PC-9 (cell line): ENCODE measurements at regions not wholly inside any gene's neighbourhood (a gene's known extent, or its start where the extent isn't known, plus 50 kb on each side); places are given as distances from the start of the nearest gene placed in this dataset.

Experiments used
- BruUV-seq: library from RNA; stranded (reverse); fragments of 400-500 nt; replicated peaks from 2 replicates; lab custom pipeline; 2021; lab: Mats Ljungman, UMichigan
- CTCF ChIA-PET: fragments of 300-600 bp; sonication (Branson Sonifier 250); formaldehyde crosslinking; loops from one replicate; lab custom pipeline; 2022; ENCODE audit warnings: antibody characterized with exemption; lab: Charles Lee
- POLR2A ChIA-PET: fragments of 300-600 bp; sonication (Branson Sonifier 250); formaldehyde crosslinking; loops from one replicate; lab custom pipeline; 2022; ENCODE audit warnings: antibody characterized with exemption; ENCODE audit not compliant: unreplicated experiment; lab: Charles Lee
- DNase-seq, 2 experiments: peaks; one replicate each; pipeline versions ENCODE4 v3.0.0 to v3.0.0-alpha.2; 2015 to 2022; ENCODE audit warnings: mixed read lengths in 1 of 2
- H2AFZ ChIP-seq: fragments of 200-600 bp; sonication (generic); 2 replicates; pipeline ENCODE4 v1.8.1; 2017; ENCODE audit warnings: antibody characterized with exemption
- H3F3A ChIP-seq: fragments of 200-600 bp; sonication (generic); 2 replicates; pipeline ENCODE4 v1.8.1; 2017; ENCODE audit warnings: antibody characterized with exemption, mild to moderate bottlenecking, low read depth; ENCODE audit not compliant: insufficient read depth
- H3K27ac ChIP-seq: fragments of 200-600 bp; sonication (generic); 2 replicates; pipeline ENCODE4 v1.6.1; 2016; ENCODE audit warnings: mixed run types
- H3K27me3 ChIP-seq: fragments of 200-600 bp; sonication (generic); 2 replicates; pipeline ENCODE4 v1.6.1; 2016; ENCODE audit warnings: low read depth, mixed run types; ENCODE audit not compliant: insufficient read depth
- H3K36me3 ChIP-seq: fragments of 200-600 bp; sonication (generic); 2 replicates; pipeline ENCODE4 v1.6.1; 2016; ENCODE audit warnings: low read depth, mixed run types
- H3K4me1 ChIP-seq: fragments of 200-600 bp; sonication (generic); replicated peaks from 2 replicates; pipeline ENCODE4 v1.6.1; 2016; ENCODE audit warnings: mixed run types; ENCODE audit not compliant: insufficient read depth
- H3K4me2 ChIP-seq: fragments of 200-600 bp; sonication (generic); 2 replicates; pipeline ENCODE4 v1.6.1; 2017; ENCODE audit warnings: mixed run types
- H3K4me3 ChIP-seq: fragments of 200-600 bp; sonication (generic); 2 replicates; pipeline ENCODE4 v1.6.1; 2016; ENCODE audit warnings: mixed run types
- H3K79me2 ChIP-seq: fragments of 200-600 bp; sonication (generic); 2 replicates; pipeline ENCODE4 v1.6.1; 2017; ENCODE audit warnings: low read depth, mixed run types
- H3K9me2 ChIP-seq: fragments of 200-600 bp; sonication (generic); 2 replicates; pipeline ENCODE4 v1.8.1; 2017; ENCODE audit warnings: mild to moderate bottlenecking; ENCODE audit not compliant: insufficient read depth
- H3K9me3 ChIP-seq: fragments of 200-600 bp; sonication (generic); 2 replicates; pipeline ENCODE4 v1.8.1; 2016; ENCODE audit warnings: low read depth; ENCODE audit not compliant: insufficient read depth
- H4K20me1 ChIP-seq: fragments of 200-600 bp; sonication (generic); 2 replicates; pipeline ENCODE4 v1.8.1; 2017; ENCODE audit not compliant: insufficient read depth
- CTCF ChIP-seq: fragments of 200-600 bp; sonication (generic); conservative IDR thresholded peaks from 2 replicates; pipeline ENCODE4 v1.6.1; 2017; ENCODE audit warnings: mixed run types, antibody characterized with exemption, mild to moderate bottlenecking, moderate library complexity
- EZH2 ChIP-seq: fragments of 200-600 bp; sonication (generic); IDR thresholded peaks from 2 replicates; pipeline ENCODE4 v1.8.0; 2017; ENCODE audit warnings: antibody characterized with exemption, low read depth
- intact Hi-C: fragments of 100-400 bp; cut with micrococcal nuclease; formaldehyde crosslinking; loops from one replicate; pipeline ENCODE4 v1.10.0; 2022; ENCODE audit not compliant: unreplicated experiment

GRCh38 chr20:21653628-21654027, 51.8 kb upstream of the PAX1 start:
- TF ChIP-seq EZH2 (no peak), CTCF (no peak)
- ChIA-PET POLR2A (no interaction called here), CTCF (no interaction called here)

GRCh38 chr20:21643417-21643816, 62.0 kb upstream of the PAX1 start:
- H2AFZ ChIP-seq: no peak overlapping the region
- no peak overlapping the region for H3K4me2 ChIP-seq
- intact Hi-C loops: loop anchor here (10.0 kb wide), 1 partner anchor 461 kb away; no protein-coding TSS in a partner anchor
- H4K20me1 ChIP-seq: no peaks in the 10 kb centered on the region
- no peaks in the 10 kb centered on the region for H3F3A ChIP-seq
- no peaks in the 10 kb centered on the region for H3K4me1 ChIP-seq
- ChIA-PET CTCF (no interaction called here), POLR2A (no interaction called here)
- H3K27me3 ChIP-seq: peaks cover 10% of the 10 kb centered on the region
- no peak overlapping the region for H3K4me3 ChIP-seq
- no TSS peak for BruUV-seq
- DNase-seq: no peak
- no peaks in the 10 kb centered on the region for H3K9me2 ChIP-seq
- H3K27ac ChIP-seq: no peak overlapping the region
- H3K36me3 ChIP-seq: no peaks in the 10 kb centered on the region
- no peaks in the 10 kb centered on the region for H3K9me3 ChIP-seq
- no peaks in the 10 kb centered on the region for H3K79me2 ChIP-seq
- TF ChIP-seq CTCF (no peak), EZH2 (no peak)

More at GRCh38 chr20:21653628-21654027, 51.8 kb upstream of the PAX1 start:
- Histone ChIP-seq H3F3A (no peaks in the 10 kb centered on the region), H3K9me3 (no peaks in the 10 kb centered on the region), H3K4me3 (no peak overlapping the region), H3K4me1 (no peaks in the 10 kb centered on the region), H2AFZ (no peak overlapping the region), H3K36me3 (no peaks in the 10 kb centered on the region), H4K20me1 (no peaks in the 10 kb centered on the region), H3K9me2 (no peaks in the 10 kb centered on the region), H3K27me3 (peaks cover 52% of the 10 kb centered on the region), H3K4me2 (no peak overlapping the region), H3K79me2 (no peaks in the 10 kb centered on the region), H3K27ac (no peak overlapping the region)
- BruUV-seq: no TSS peak
- no peak for DNase-seq
- intact Hi-C loops: no loop called here

GRCh38 chr20:21640556-21640955, 64.9 kb upstream of the PAX1 start:
- peak in 1 of 2 experiments; percentile 8 for DNase-seq
- Histone ChIP-seq H3K36me3 (no peaks in the 10 kb centered on the region), H3K4me1 (no peaks in the 10 kb centered on the region), H3K9me3 (no peaks in the 10 kb centered on the region), H4K20me1 (no peaks in the 10 kb centered on the region), H3K9me2 (no peaks in the 10 kb centered on the region), H3K4me2 (no peak overlapping the region), H3F3A (no peaks in the 10 kb centered on the region), H3K27me3 (peaks cover 10% of the 10 kb centered on the region), H3K27ac (no peak overlapping the region), H3K4me3 (no peak overlapping the region), H3K79me2 (no peaks in the 10 kb centered on the region), H2AFZ (no peak overlapping the region)
- ChIA-PET CTCF (interaction anchor here (0.5 kb wide), 1 partner anchor 672 kb away, joined by 6 read pairs; no protein-coding TSS in a partner anchor), POLR2A (no interaction called here)
- TF ChIP-seq CTCF: peak; percentile 45; the same call in 1 of the 2 replicates
- no peak for TF ChIP-seq EZH2
- intact Hi-C loops: loop anchor here (10.0 kb wide), 1 partner anchor 464 kb away; no protein-coding TSS in a partner anchor
- BruUV-seq: no TSS peak
